ENCODE measurements at regions not wholly inside any gene's neighbourhood (a gene's known extent, or its start where the extent isn't known, plus 50 kb on each side); places are given as distances from the start of the nearest gene placed in this dataset.
"Not testable (repeated sequence)": the region's sequence is repeated elsewhere in the genome, so short reads cannot be mapped to it uniquely, and the experiment has no call there.

DNA sequence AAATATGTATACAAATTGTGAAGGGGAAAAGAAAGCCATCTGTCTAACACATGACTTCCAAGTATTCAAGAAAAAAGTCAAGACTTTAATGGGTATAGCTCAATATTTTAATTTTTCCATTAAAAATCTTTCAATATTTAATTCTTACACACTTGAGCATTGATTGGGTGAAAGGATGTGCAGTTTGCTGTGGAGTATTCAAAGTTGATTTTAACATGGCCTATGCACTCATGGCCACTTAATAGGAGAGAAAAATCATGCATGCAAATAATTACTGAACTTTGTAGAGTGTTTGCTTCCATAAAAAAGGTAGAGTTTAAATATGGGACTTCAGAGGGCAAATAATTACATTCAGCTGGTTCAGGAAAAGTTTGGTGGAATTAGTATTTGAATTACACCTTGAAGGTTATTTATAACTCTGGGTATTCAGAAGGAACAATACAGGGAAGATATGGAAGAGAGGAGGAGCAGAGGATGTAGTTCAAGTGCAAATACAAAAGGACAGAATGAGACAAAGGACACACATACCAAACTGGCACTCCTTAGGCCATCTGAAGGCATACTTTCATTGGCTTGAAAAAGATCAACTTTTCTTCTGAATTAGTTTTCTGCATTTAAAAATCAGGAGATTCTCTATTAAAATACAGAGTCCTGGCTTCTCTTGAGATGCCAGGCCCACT, 90.1 kb downstream of the OTOL1 start:
- in situ Hi-C loops (cut with HindIII; ENCODE audit: low sequenced_read_pairs): no loop called here
- no peak for DNase-seq (ENCODE audit: low spot score)

DNA sequence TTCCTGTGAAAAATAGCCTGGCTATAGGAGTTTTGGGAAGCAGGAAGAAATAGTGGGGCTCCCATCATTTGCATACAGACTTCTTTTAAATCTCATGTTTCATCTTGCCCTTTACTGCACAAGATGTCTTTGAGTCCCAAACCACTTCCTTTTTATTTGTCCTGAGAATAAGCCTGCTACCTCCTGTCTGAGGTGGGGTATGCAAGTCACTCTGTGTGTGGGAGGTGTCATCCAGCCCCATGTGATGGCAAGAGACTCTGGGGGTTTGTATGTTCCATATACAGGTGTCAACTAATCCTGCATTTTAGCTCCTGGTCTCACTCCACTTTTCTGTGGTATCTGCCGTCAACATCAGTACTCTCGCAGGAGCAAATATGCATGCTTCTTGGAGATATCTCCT, 102.0 kb downstream of the OTOL1 start:
- no peak for DNase-seq (ENCODE audit: low spot score)
- in situ Hi-C loops (cut with HindIII; ENCODE audit: low sequenced_read_pairs): no loop called here

DNA sequence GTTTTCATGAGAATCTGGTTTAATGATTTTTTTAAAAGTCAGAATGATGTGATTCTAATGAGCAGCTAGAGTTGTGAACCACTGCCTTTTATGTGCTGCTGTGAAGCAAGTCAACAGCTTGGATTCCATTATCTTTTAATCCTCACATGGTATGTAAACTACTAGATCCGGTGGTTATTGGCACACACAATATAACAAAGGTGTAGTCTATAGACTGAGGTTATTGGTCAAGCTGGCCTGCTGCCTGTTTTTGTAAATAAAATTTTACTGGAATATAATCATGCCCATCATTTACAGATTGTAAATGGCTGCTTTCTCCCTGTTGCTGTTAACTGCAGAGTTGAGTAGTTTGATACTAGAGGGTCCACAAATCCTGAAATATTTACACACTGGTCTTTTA, 103.1 kb downstream of the OTOL1 start:
- DNase-seq (ENCODE audit: low spot score): no peak
- in situ Hi-C loops (cut with HindIII; ENCODE audit: low sequenced_read_pairs): no loop called here

DNA sequence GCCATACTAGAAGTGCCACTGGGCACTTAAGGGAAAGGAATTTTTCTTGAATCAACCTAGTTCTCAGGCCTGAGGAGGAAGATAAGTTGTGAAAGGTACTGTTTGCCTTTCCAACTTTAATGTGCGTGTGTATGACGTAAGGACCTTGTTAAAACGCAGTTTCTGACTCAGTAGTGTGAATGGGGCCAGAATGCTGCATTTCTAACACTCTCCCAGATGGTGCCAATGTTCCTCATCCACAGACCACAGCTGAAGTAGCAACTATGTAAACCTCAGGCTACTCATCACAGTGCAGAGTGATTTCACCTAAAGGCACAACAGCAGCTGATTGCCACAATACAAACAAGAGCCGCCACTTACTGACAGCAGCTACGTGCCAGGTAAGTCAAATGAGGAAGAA, 103.6 kb downstream of the OTOL1 start:
- in situ Hi-C loops (cut with HindIII; ENCODE audit: low sequenced_read_pairs): no loop called here
- no peak for DNase-seq (ENCODE audit: low spot score)

DNA sequence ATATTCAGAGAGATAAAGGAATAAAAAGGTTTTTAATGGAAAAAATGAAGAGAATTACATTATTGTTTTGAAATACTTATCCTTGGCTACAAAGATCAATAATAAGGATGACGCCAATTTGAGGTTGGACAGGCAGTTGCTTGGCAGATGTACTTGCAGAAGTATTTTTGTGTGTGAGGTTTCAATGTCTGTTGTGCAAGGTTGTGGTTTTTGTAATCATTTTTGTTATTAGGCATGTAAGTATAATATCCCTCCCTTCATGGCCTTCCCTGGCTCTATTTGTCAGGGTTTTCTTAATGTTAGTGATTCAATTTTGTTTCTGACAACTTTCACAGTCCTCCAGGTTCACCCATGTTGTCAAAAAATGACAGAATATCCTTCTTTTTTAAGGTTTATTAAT, 105.9 kb downstream of the OTOL1 start:
- no peak for DNase-seq (ENCODE audit: low spot score)
- in situ Hi-C loops (cut with HindIII; ENCODE audit: low sequenced_read_pairs): no loop called here

DNA sequence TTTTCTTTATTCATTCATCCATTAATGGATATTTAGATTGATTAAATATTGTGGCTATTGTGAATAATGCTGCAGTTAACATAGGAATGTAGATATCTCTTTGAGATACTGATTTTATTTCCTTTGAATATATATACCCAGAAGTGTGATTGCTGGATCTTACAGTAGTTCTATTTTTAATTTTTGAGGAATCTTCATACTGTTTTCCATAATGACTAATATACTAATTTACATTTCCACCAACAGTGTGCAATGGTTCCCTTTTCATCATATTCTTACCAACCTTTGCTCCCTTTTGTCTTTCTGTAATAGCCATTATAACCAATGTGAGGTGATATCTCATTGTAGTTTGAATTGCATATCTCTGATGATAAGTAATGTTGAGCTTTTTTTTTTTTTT, 106.3 kb downstream of the OTOL1 start:
- in situ Hi-C loops (cut with HindIII; ENCODE audit: low sequenced_read_pairs): no loop called here
- DNase-seq (ENCODE audit: low spot score): no peak

DNA sequence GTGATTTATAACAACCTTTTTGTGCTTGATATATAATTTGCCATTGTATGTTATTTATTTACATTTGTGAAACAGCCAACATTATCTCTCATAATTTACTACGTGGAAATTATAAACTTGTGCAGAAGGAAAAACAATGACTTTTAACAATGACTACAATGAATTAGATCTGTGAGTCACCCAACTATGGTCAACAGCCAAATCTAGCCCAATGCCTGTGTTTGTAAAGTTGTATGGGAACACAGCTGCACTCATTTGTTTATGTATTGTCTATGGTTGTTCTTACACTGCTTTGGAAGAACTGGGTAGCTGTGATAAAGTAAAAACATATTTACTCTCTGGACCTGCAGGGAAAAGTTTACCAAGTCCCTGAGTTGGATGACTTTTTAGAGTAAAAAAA, 110.4 kb downstream of the OTOL1 start:
- DNase-seq (ENCODE audit: low spot score): no peak
- in situ Hi-C loops (cut with HindIII; ENCODE audit: low sequenced_read_pairs): no loop called here

DNA sequence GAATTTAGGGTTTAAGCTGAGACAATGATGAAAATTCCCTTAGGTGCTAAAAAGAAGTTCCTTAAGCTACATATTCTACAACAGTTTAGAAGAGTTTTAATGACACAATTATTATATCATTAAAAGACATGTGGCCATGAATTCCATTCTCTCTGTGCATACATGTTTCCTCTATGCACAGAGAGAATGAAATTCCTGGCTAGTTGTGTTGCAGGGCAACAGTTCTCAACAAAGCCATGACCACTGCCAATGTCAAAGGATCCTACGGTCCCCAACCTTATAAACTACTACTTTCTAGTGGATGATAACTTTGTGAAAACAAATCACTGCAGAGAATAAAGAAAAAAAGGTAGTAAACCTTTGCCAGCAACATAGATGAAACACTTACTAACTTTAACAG, 122.7 kb downstream of the OTOL1 start:
- no peak for DNase-seq (ENCODE audit: low spot score)
- in situ Hi-C loops (cut with HindIII; ENCODE audit: low sequenced_read_pairs): no loop called here

DNA sequence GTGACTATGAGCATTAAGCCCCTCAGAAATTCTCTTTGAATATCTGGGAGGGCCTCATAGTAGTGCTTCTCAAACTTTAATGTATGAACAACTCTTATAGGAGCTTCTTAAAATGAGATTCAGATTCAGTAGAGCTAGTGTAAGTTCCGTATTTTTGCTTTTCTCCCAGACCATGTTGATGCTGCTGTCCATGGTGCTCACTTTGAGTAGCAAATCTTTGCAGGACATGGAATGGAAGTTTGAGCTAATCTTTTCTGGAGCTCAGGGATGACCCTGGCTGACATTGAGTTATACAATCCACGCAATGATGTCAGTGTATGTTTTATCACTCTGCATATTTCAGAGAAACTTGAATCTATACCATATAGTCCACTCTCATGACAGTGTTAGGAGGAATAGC, 134.2 kb downstream of the OTOL1 start:
- in situ Hi-C loops (cut with HindIII; ENCODE audit: low sequenced_read_pairs): no loop called here
- DNase-seq (ENCODE audit: low spot score): no peak

DNA sequence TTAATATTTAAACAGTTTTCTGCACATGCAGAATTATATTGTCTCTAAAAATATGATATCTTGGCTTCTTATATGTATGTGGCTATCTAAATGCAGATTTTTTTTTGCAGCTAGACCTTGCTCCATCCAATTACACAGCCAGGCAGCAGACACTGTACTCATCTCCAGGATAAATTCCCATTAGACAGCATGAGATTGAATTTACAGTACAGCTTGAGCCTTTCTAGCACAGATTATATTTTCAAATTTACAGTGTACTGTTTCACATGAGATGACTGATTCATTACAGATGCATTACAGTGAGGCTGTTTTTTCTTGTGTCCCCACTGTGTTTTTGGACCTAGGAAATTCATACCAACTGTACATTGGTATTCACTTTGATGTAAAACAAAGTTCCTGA, 134.9 kb downstream of the OTOL1 start:
- in situ Hi-C loops (cut with HindIII; ENCODE audit: low sequenced_read_pairs): no loop called here
- no peak for DNase-seq (ENCODE audit: low spot score)

DNA sequence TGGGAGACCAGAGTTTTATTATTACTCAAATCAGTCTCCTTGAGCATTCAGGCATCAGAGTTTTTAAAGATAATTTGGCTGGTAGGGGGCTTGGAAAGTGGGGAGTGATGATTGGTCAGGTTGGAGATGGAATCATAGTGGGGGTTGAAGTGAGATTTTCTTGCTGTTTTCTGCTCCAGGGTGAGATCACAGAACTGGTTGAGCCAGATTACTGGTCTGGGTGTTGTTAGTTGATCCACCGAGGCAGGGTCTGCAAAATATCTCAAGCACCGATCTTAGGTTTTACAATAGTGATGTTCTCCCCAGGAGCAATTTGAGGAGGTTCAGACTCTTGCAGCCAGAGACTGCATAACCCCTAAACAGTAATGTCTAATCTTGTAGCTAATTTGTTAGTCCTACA, 141.0 kb downstream of the OTOL1 start:
- DNase-seq (ENCODE audit: low spot score): no peak
- in situ Hi-C loops (cut with HindIII; ENCODE audit: low sequenced_read_pairs): no loop called here

DNA sequence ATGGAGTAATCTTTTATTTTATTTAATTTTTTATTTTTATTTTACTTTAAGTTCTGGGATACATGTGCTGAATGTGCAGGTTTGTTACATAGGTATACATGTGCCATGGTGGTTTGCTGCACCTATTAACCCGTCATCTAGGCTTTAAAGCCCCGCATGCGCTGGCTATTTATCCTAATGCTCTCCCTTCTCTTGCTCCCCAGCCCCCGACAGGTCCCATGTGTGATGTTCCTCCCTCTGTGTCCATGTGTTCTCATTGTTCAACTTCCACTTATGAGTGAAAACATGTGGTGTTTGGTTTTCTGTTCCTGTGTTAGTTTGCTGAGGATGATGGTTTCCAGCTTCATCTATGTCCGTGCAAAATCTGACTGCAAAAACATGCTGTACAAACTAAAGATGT, 142.5 kb downstream of the OTOL1 start:
- in situ Hi-C loops (cut with HindIII; ENCODE audit: low sequenced_read_pairs); DNase-seq (ENCODE audit: low spot score): not testable (repeated sequence)

DNA sequence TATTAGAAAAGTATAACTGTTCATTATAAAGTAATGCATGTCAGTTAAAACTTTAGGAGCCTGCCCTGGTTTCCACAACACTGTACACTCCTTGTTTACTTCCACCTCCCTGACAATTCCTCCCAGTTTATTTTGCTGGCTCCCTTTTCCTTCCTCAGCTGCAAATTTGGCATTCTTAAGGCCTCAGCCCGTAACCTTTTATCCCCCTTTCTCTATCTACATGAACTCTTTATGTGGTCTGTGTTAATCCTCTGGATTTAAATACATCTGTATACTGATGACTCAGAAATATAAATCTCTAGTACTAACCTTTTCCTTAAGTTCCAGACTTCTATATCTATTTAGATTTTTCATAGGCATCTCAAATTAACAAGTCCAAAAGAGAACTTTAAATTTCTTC, 143.6 kb downstream of the OTOL1 start:
- no peak for DNase-seq (ENCODE audit: low spot score)
- in situ Hi-C loops (cut with HindIII; ENCODE audit: low sequenced_read_pairs): no loop called here

DNA sequence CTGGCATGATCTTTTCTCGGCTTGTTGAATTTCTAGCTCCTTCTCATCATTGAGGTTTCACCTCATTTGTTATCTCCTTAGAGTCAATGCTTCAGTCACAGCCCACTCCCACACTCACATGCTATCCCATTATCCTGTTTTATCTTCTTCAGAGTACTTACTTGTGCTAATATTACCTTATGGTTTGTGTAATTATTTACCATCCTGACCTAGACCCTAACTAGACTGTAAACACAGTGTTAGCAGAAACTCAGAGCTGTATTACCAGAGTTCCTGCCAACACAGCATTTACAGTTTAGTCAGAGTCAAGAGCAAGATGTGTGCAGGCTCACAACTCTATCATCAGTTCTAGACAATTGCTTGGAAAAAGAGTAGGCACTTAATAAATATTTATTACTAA, 144.7 kb downstream of the OTOL1 start:
- in situ Hi-C loops (cut with HindIII; ENCODE audit: low sequenced_read_pairs): no loop called here
- DNase-seq (ENCODE audit: low spot score): no peak

DNA sequence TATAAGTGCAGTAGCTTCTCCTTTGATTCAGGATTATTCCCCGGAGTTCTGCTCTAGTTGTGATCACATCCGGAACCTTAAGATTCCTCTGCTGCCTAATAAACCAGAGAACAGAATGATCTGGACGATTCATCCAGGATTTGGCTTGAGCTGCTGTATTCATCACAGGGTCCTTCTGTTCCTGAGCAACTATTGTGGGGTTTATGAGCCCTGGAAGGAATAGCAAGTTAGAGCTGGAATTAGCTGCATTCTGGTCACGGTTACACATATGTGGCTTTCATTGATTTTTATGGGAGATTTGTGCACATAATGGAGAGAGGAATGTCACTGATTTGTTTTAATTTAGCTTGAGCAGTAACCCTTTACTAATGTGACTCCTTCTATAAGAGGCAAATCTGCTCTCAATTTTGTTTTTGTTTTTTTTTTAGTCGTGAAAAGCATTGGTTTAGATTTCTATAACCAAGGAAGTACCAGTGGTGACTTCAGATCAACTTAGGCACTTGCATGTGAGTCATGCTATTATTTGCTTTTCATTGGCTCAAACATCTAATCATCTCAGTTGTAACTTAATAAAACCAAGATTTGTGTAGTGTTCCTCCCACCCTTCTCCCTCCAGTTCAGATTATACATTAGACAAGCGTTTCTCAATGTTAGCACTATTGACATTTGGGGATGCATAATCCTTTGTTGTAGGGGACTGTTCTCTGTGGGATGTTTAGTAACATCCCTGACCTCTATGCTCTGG, 148.5 kb downstream of the OTOL1 start:
- in situ Hi-C loops (cut with HindIII; ENCODE audit: low sequenced_read_pairs): no loop called here
- peak; percentile 22 for DNase-seq (ENCODE audit: low spot score)

DNA sequence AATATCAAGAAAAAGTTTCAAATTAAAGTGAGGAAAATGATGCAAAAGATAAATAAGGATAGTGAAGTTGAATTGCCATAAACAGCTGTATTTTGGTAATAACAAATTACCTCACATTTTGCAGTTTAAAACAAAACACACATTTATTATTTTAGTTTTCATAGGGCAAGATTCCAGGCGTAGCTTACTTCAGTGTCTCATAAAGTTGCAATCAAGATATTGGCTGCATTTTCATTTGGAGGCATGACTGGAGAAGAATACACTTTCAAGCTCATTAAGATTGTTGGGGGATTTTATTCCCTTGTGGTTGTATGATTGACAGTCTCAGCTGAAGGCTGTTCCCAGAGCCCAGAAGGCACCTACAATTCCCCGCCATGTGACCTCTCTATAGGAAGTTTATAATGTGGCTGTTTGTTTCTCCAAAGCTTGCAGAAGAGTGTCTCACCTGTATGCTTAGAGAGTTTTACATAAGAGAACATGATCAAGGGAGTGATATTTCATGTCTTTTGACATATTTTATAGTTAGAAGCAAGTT, 151.4 kb downstream of the OTOL1 start:
- no peak for DNase-seq (ENCODE audit: low spot score)
- in situ Hi-C loops (cut with HindIII; ENCODE audit: low sequenced_read_pairs): no loop called here

DNA sequence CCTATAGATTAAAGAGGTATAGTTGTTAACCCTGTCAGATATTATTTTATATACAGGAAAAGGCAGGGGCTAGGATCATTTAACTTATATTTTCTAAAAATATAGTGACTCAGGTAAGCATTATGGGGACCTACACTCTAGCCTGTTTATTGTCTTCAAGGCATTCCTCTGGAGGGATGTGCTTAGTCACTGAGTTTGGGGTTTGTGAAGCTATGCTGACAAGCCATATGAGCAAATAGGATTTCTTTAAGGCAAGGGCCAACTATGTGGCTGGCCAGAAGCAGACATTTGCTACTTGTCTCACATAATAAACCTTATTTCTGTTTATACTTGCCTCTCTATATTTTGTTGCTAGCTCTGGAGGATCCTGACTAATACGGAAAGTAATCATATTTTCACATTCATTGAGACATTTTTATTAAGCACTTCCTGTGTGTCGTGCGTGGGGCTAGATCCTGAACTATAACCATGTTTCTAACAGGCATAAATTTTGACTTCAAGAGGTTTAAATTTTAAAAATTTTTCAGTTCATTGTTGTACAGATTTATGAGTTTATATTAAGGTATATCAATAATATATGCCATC, 153.4 kb downstream of the OTOL1 start:
- in situ Hi-C loops (cut with HindIII; ENCODE audit: low sequenced_read_pairs): no loop called here
- no peak for DNase-seq (ENCODE audit: low spot score)

DNA sequence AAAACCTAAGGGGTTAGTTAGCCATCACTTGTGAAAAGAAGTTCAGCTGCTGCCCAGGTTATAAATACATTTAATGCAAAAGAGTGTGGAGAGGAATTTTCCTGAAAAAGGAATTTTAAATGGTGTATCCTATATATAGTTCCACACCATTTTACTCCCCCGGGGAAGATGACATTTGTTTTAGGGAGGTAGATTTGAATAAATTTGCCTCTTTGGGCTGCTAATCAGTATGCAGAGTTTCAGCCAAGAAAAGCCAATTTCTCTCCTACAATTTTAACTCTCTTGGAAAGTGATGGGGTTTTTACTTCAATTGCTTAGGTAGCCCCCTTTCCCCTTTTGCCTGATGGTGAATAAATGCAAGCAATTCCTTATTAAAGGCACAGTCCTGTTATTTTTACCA, 161.2 kb downstream of the OTOL1 start:
- in situ Hi-C loops (cut with HindIII; ENCODE audit: low sequenced_read_pairs): no loop called here
- no peak for DNase-seq (ENCODE audit: low spot score)

DNA sequence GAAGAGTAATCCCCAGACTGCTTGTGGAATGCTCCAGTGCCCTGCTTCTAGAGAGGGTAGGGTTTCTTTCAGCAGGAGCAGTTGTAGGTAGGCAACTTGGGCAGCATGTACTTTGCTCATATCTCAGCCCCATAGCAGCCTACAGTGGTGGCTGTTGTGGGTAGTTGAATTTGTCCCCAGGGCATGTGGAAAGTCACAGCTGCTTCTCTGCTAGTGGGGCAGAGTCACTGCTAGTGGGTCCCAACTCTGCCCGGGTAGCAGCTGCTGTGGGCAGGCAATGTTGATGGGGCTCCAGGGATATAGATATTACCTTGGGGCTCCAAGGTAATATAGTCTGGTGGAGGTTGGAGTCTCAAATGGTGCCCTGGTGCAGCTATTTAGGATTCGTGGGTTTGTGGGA, 174.5 kb downstream of the OTOL1 start:
- no peak for DNase-seq (ENCODE audit: low spot score)
- in situ Hi-C loops (cut with HindIII; ENCODE audit: low sequenced_read_pairs): no loop called here

DNA sequence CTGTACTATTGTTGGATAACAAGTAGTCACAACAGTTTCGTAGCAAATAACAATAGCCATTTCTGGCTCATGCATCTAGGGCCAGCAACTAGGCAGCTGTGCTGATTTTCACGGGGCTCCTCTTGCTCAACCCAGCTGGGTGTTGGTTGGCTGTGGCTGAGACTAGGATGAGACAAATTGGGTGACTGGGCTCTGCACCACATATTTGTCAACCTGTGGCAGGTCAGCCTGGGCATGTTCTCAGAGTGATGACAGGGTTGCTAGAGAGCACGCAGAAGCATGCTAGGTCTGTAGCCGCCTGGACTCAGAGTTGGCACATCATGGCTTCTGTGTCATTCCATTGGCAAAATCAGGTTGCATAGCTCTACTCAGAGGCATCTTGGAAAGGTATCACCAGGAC, 175.9 kb downstream of the OTOL1 start:
- DNase-seq (ENCODE audit: low spot score): no peak
- in situ Hi-C loops (cut with HindIII; ENCODE audit: low sequenced_read_pairs): no loop called here

DNA sequence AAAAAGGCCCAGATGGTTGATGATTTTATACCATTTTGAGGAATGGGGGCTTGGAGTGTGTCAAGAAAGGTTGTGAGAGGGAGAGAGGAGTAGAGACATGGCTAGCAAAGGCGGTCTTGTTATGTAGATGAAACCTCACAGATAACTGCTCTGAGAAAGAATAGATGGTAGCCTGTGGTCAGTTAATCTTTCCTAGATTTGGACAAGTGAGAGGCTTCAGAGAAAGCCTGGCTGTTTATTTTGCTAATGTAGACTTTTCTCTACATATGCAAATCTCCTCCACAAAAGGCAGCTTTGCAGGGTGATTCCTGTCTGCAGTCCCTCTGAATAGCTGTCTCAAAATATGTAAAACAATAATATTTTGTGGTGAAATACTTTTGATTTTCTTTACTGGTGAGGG, 177.3 kb downstream of the OTOL1 start:
- in situ Hi-C loops (cut with HindIII; ENCODE audit: low sequenced_read_pairs): no loop called here
- DNase-seq (ENCODE audit: low spot score): no peak

All from G401 (cell line).